WTC11 (cell line): ENCODE measurements at regions not wholly inside any gene's neighbourhood (a gene's known extent, or its start where the extent isn't known, plus 50 kb on each side); places are given as distances from the start of the nearest gene placed in this dataset.

Experiments
- ATAC-seq: fragments of 200-7000 bp; cut with Tn5 transposase; 2 replicates; pipeline ENCODE4 v1.10.0; 2021; ENCODE audit warnings: mild to moderate bottlenecking, moderate library complexity
- CTCF ChIA-PET: fragments of 300-600 bp; sonication (Branson Sonifier 250); formaldehyde crosslinking; loops from one replicate; lab custom pipeline; 2021; ENCODE audit warnings: antibody characterized with exemption; lab: Charles Lee
- POLR2A ChIA-PET: fragments of 350-600 bp; sonication (Branson Sonifier 250); formaldehyde crosslinking; loops from one replicate; lab custom pipeline; 2021; ENCODE audit warnings: antibody characterized with exemption; lab: Charles Lee
- DNase-seq: peaks from one replicate; pipeline ENCODE4 v3.0.0; 2021; ENCODE audit warnings: low spot score
- H3K27ac Mint-ChIP-seq: 2 replicates; pipeline ENCODE4 v1.8.0; 2021; ENCODE audit warnings: mixed read lengths
- H3K27me3 Mint-ChIP-seq: 2 replicates; pipeline ENCODE4 v1.8.0; 2021; ENCODE audit warnings: low read depth, mild to moderate bottlenecking, moderate library complexity, mixed read lengths
- H3K36me3 Mint-ChIP-seq: 2 replicates; pipeline ENCODE4 v1.8.0; 2021; ENCODE audit warnings: mixed read lengths
- H3K4me1 Mint-ChIP-seq: 2 replicates; pipeline ENCODE4 v1.8.0; 2022; ENCODE audit warnings: mixed read lengths
- H3K4me3 Mint-ChIP-seq: 2 replicates; pipeline ENCODE4 v1.8.0; 2021; ENCODE audit warnings: mild to moderate bottlenecking, moderate library complexity, mixed read lengths
- H3K9me3 Mint-ChIP-seq: 2 replicates; pipeline ENCODE4 v1.8.0; 2021; ENCODE audit warnings: mixed read lengths
- CTCF ChIP-seq: fragments of 200-600 bp; IDR thresholded peaks from 2 replicates; pipeline ENCODE4 v1.8.0; 2022; ENCODE audit warnings: antibody characterized with exemption
- MYBL2 ChIP-seq: sonication (generic); formaldehyde crosslinking; IDR thresholded peaks from 2 replicates; pipeline ENCODE4 v1.8.1; 2023; ENCODE audit warnings: mild to moderate bottlenecking, moderate library complexity, missing genetic modification reagents
- NR1H2 ChIP-seq: sonication (generic); formaldehyde crosslinking; IDR thresholded peaks from 2 replicates; pipeline ENCODE4 v1.9.0; 2021; ENCODE audit warnings: mild to moderate bottlenecking, moderate library complexity, missing genetic modification reagents
- PRDM15 ChIP-seq: sonication (generic); formaldehyde crosslinking; IDR thresholded peaks from 2 replicates; pipeline ENCODE4 v1.8.0; 2022; ENCODE audit warnings: missing genetic modification reagents
- SOX15 ChIP-seq: fragments of 250-450 bp; sonication (Bioruptor Pico); IDR thresholded peaks from 2 replicates; pipeline ENCODE4 v1.9.0; 2021; ENCODE audit warnings: mild to moderate bottlenecking
- USF1 ChIP-seq: sonication (generic); formaldehyde crosslinking; IDR thresholded peaks from 2 replicates; pipeline ENCODE4 v1.8.0; 2022; ENCODE audit warnings: mild to moderate bottlenecking, missing genetic modification reagents
- TF ChIP-seq, protein P1 (sequence below): sonication (generic); formaldehyde crosslinking; IDR thresholded peaks from 2 replicates; pipeline ENCODE4 v1.8.1; 2022; ENCODE audit warnings: mild to moderate bottlenecking, missing genetic modification reagents, moderate library complexity, borderline replicate concordance
- TF ChIP-seq, protein P2 (sequence below): sonication (generic); formaldehyde crosslinking; IDR thresholded peaks from 2 replicates; pipeline ENCODE4 v1.8.1; 2022; ENCODE audit warnings: low read depth, mild to moderate bottlenecking, moderate library complexity, missing genetic modification reagents, borderline replicate concordance
- TF ChIP-seq, protein P3 (sequence below): sonication (generic); formaldehyde crosslinking; IDR thresholded peaks from 2 replicates; pipeline ENCODE4 v1.8.1; 2023; ENCODE audit warnings: mild to moderate bottlenecking, missing genetic modification reagents, borderline replicate concordance
- TF ChIP-seq, protein P4 (sequence below): fragments of 250-450 bp; sonication (Bioruptor Pico); conservative IDR thresholded peaks from 2 replicates; pipeline ENCODE4 v1.9.0; 2021; ENCODE audit warnings: mild to moderate bottlenecking

GRCh38 chr1:209353053-209353452, 230.5 kb upstream of the CAMK1G start (continued):
- TF ChIP-seq USF1 (CRISPR knock-in tag) (no peak), NR1H2 (no peak)
- TF ChIP-seq, protein P1, sequence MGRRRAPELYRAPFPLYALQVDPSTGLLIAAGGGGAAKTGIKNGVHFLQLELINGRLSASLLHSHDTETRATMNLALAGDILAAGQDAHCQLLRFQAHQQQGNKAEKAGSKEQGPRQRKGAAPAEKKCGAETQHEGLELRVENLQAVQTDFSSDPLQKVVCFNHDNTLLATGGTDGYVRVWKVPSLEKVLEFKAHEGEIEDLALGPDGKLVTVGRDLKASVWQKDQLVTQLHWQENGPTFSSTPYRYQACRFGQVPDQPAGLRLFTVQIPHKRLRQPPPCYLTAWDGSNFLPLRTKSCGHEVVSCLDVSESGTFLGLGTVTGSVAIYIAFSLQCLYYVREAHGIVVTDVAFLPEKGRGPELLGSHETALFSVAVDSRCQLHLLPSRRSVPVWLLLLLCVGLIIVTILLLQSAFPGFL (CRISPR knock-in tag) = no peak
- TF ChIP-seq, protein P2, sequence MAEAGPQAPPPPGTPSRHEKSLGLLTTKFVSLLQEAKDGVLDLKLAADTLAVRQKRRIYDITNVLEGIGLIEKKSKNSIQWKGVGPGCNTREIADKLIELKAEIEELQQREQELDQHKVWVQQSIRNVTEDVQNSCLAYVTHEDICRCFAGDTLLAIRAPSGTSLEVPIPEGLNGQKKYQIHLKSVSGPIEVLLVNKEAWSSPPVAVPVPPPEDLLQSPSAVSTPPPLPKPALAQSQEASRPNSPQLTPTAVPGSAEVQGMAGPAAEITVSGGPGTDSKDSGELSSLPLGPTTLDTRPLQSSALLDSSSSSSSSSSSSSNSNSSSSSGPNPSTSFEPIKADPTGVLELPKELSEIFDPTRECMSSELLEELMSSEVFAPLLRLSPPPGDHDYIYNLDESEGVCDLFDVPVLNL = no peak

- H3K4me1 Mint-ChIP-seq = peaks cover 61% of the 10 kb centered on the region
- no peaks in the 10 kb centered on the region for H3K36me3 Mint-ChIP-seq
- peak; percentile 84 for TF ChIP-seq CTCF
- TF ChIP-seq, protein P1 (CRISPR knock-in tag) = no peak
- POLR2A ChIA-PET = no interaction called here
- no peak overlapping the region for H3K4me3 Mint-ChIP-seq
- no peaks in the 10 kb centered on the region for H3K27me3 Mint-ChIP-seq
- peak overlapping the region; percentile 44; the same call in 1 of the 2 replicates for H3K27ac Mint-ChIP-seq
- CTCF ChIA-PET = interaction anchor here (0.5 to 2.8 kb wide), 41 partner anchors 9 to 1110 kb away, joined by 3 to 34 read pairs (median 5); partner anchors contain the start of gene PLXNA2
- DNase-seq (peak; percentile 83), ATAC-seq (peak; percentile 90)
- H3K9me3 Mint-ChIP-seq = 0 out of 2 replicates have a peak, but pooled peaks cover 4% of the 10 kb centered on the region
These were observed 229.2 kb upstream of the CAMK1G start for GRCh38 chr1:209354111-209354839.

- no peak for DNase-seq
- CTCF ChIA-PET = interaction anchor here (0.5 to 2.8 kb wide), 41 partner anchors 9 to 1110 kb away, joined by 3 to 34 read pairs (median 5); partner anchors contain the start of gene PLXNA2
- POLR2A ChIA-PET = no interaction called here
- Mint-ChIP-seq H3K27me3 (no peaks in the 10 kb centered on the region), H3K36me3 (no peaks in the 10 kb centered on the region), H3K27ac (peak overlapping the region; percentile 44; the same call in 1 of the 2 replicates), H3K9me3 (0 out of 2 replicates have a peak, but pooled peaks cover 4% of the 10 kb centered on the region)
- TF ChIP-seq CTCF (no peak), PRDM15 (CRISPR knock-in tag) (no peak), MYBL2 (CRISPR knock-in tag) (no peak), SOX15 (CRISPR knock-in tag) (no peak)
- TF ChIP-seq, protein P3, sequence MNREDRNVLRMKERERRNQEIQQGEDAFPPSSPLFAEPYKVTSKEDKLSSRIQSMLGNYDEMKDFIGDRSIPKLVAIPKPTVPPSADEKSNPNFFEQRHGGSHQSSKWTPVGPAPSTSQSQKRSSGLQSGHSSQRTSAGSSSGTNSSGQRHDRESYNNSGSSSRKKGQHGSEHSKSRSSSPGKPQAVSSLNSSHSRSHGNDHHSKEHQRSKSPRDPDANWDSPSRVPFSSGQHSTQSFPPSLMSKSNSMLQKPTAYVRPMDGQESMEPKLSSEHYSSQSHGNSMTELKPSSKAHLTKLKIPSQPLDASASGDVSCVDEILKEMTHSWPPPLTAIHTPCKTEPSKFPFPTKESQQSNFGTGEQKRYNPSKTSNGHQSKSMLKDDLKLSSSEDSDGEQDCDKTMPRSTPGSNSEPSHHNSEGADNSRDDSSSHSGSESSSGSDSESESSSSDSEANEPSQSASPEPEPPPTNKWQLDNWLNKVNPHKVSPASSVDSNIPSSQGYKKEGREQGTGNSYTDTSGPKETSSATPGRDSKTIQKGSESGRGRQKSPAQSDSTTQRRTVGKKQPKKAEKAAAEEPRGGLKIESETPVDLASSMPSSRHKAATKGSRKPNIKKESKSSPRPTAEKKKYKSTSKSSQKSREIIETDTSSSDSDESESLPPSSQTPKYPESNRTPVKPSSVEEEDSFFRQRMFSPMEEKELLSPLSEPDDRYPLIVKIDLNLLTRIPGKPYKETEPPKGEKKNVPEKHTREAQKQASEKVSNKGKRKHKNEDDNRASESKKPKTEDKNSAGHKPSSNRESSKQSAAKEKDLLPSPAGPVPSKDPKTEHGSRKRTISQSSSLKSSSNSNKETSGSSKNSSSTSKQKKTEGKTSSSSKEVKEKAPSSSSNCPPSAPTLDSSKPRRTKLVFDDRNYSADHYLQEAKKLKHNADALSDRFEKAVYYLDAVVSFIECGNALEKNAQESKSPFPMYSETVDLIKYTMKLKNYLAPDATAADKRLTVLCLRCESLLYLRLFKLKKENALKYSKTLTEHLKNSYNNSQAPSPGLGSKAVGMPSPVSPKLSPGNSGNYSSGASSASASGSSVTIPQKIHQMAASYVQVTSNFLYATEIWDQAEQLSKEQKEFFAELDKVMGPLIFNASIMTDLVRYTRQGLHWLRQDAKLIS (CRISPR knock-in tag) = no peak
- TF ChIP-seq, protein P4, sequence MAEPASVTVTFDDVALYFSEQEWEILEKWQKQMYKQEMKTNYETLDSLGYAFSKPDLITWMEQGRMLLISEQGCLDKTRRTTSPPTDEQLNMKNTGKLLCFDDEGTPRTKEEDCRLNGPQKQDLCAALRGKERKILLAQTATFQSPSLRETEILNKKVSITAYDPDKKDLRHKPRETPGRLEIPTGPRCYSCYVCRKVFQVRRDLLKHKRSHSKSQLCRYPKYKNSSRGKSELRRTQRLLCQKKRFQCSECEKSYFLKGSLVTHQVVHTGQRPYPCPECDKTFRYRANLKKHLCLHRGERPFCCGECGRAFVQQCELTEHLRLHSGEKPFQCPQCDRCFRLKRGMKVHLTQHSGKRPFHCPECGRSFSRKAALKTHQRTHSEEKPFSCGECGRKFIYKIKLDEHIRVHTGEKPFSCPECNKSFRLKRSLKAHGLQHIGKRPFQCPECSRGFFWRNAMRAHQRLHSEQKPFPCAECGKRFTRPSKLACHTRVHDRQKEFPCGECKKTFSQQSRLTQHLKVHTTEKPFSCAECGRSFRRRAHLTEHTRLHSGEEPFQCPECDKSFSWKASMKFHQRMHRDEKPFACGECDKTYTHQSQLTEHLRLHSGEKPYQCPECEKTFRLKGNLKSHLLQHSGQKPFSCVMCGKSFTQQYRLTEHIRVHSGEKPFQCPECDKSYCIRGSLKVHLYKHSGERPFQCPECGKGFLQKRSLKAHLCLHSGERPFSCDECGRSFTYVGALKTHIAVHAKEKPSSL (CRISPR knock-in tag) = no peak
- TF ChIP-seq, all 79 proteins: peak for 0
- peaks cover 59% of the 10 kb centered on the region for H3K4me1 Mint-ChIP-seq
- ATAC-seq = peak; percentile 10; the same call in 1 of the 2 replicates
- no peak overlapping the region for H3K4me3 Mint-ChIP-seq
These were observed 228.7 kb upstream of the CAMK1G start for GRCh38 chr1:209354840-209355165.
